ENCODE measurements at regions not wholly inside any gene's neighbourhood (a gene's known extent, or its start where the extent isn't known, plus 50 kb on each side); places are given as distances from the start of the nearest gene placed in this dataset.

- TF ChIP-seq ZNF677 (tag by site-specific recombination; IDR thresholded peaks at IDR 0.05) (no peak), ZNF335 (tag by site-specific recombination; conservative IDR thresholded peaks at IDR 0.05) (no peak), SP2 (tag by site-specific recombination; IDR thresholded peaks at IDR 0.05) (no peak), BCL11A (tag by site-specific recombination; IDR thresholded peaks at IDR 0.05; ENCODE audit: low read depth) (no peak)
Measured at GRCh38 chr20:29874476-29875202, 1382.8 kb upstream of the DEFB115 start.
